HT-29 (cell line): ENCODE measurements at regions not wholly inside any gene's neighbourhood (a gene's known extent, or its start where the extent isn't known, plus 50 kb on each side); places are given as distances from the start of the nearest gene placed in this dataset.
"Not testable (repeated sequence)": the region's sequence is repeated elsewhere in the genome, so short reads cannot be mapped to it uniquely, and the experiment has no call there.

Experiments
- DNase-seq: peaks from one replicate; pipeline ENCODE4 v3.0.0-alpha.2; 2015; ENCODE audit warnings: low spot score

GRCh38 chr6:27854421-27854820 lies 57.8 kb downstream of the OR2B2 start:
- no peak for DNase-seq

- DNase-seq, result no peak
Measured at GRCh38 chr6:27851440-27851839, 60.8 kb downstream of the OR2B2 start.

GRCh38 chr6:27849001-27849400 lies 63.2 kb downstream of the OR2B2 start:
- not testable (repeated sequence) for DNase-seq

- no peak for DNase-seq
Measured at GRCh38 chr6:27847706-27848105, 64.5 kb downstream of the OR2B2 start.

- DNase-seq, result no peak
Measured at GRCh38 chr6:27840572-27840971, 71.6 kb downstream of the OR2B2 start.

- DNase-seq, result peak; percentile 64
Measured at GRCh38 chr6:27839626-27840475, 72.3 kb downstream of the OR2B2 start.

- peak; percentile 70 for DNase-seq
Measured at GRCh38 chr6:27838945-27839625, 73.1 kb downstream of the OR2B2 start.

- DNase-seq, result peak; percentile 96
Measured at GRCh38 chr6:27838058-27838944, 73.9 kb downstream of the OR2B2 start.

- peak; percentile 59 for DNase-seq
Measured at GRCh38 chr6:27837625-27838057, 74.6 kb downstream of the OR2B2 start.

- peak; percentile 84 for DNase-seq
Measured at GRCh38 chr6:27836783-27837624, 75.2 kb downstream of the OR2B2 start.

GRCh38 chr6:27836141-27836782 lies 75.9 kb downstream of the OR2B2 start:
- DNase-seq, result peak; percentile 51

GRCh38 chr6:27834879-27835549 lies 77.2 kb downstream of the OR2B2 start:
- DNase-seq, result no peak

- DNase-seq, result no peak
Measured at GRCh38 chr6:27834384-27834783, 77.8 kb downstream of the OR2B2 start.

GRCh38 chr6:27831434-27832081 lies 80.6 kb downstream of the OR2B2 start:
- peak; percentile 72 for DNase-seq

- peak; percentile 65 for DNase-seq
Measured at GRCh38 chr6:27830600-27831433, 81.4 kb downstream of the OR2B2 start.

- DNase-seq, result peak; percentile 66
Measured at GRCh38 chr6:27830212-27830599, 82.0 kb downstream of the OR2B2 start.

GRCh38 chr6:27829453-27830211 lies 82.6 kb downstream of the OR2B2 start:
- peak; percentile 61 for DNase-seq

- DNase-seq, result not testable (repeated sequence)
Measured at GRCh38 chr6:27827477-27827876, 84.7 kb downstream of the OR2B2 start.
